Ovary (tissue), 7 donors: ENCODE measurements at regions not wholly inside any gene's neighbourhood (a gene's known extent, or its start where the extent isn't known, plus 50 kb on each side); places are given as distances from the start of the nearest gene placed in this dataset.

Experiments used
- DNase-seq, 5 donors: peaks; one replicate each; pipeline ENCODE4 v3.0.0-alpha.2; 2019 to 2020
- H3K27ac ChIP-seq, 2 donors: fragments of 200-600 bp; one replicate each; pipeline versions ENCODE4 v1.5.1 to v1.8.0; 2019 to 2022
- H3K27me3 ChIP-seq: fragments of 200-600 bp; one replicate; pipeline ENCODE4 v1.8.0; 2022
- H3K36me3 ChIP-seq: fragments of 200-600 bp; sonication (generic); one replicate; pipeline ENCODE4 v1.5.1; 2019
- H3K4me1 ChIP-seq: one replicate; pipeline ENCODE4 v1.8.1; 2013; ENCODE audit warnings: mild to moderate bottlenecking, moderate library complexity; ENCODE audit not compliant: insufficient read depth
- H3K4me3 ChIP-seq: fragments of 200-600 bp; sonication (generic); one replicate; pipeline ENCODE4 v1.5.1; 2017
- H3K9me3 ChIP-seq, 2 donors: fragments of 200-600 bp in 1 of 2; sonication (generic) in 1 of 2; one replicate each; pipeline versions ENCODE4 v1.5.1 to v1.8.1; 2013 to 2019; ENCODE audit warnings: mild to moderate bottlenecking in 1 of 2, moderate library complexity in 1 of 2
- CTCF ChIP-seq, 3 donors: fragments of 450-650 bp in 2 of 3; fragments of 200-600 bp in 1 of 3; IDR thresholded peaks; one replicate each; pipeline versions ENCODE4 v1.5.1 to v1.8.0; 2016 to 2022; ENCODE audit warnings: antibody characterized with exemption in 3 of 3, mild to moderate bottlenecking in 1 of 3
- EP300 ChIP-seq: sonication (generic); formaldehyde crosslinking; IDR thresholded peaks from one replicate; pipeline ENCODE4 v1.6.1; 2017; ENCODE audit warnings: antibody characterized with exemption
- POLR2A ChIP-seq: fragments of 450-650 bp; IDR thresholded peaks from one replicate; pipeline ENCODE4 v1.6.1; 2017; ENCODE audit warnings: antibody characterized with exemption, mild to moderate bottlenecking, moderate library complexity
- WGBS, 3 donors: extraction: QIAGEN DNeasy Blood & Tissue Kit in 1 of 3; methylation state at CpG; one replicate each; pipeline versions ENCODE4 v1.1.5 to v1.1.7; 2013 to 2017; 5-methylcytosine and 5-hydroxymethylcytosine counted together
- intact Hi-C, 4 donors: fragments of 100-400 bp; cut with DNase I; formaldehyde crosslinking; loops; one replicate each; pipeline versions ENCODE4 v1.11.0 to v1.15.1; 2022 to 2023
- donor health status: DM: no; HTN: no; CAD: no; lungs with moderate emphysema.
- donor health status: DM: no; HTN: no; CAD: no.
- donor health status: Bipolar disorder and iron deficiency.
- donor health status: DM: no; HTN: no; CAD: no.
- donor health status: DM: yes; HTN: yes; CAD: no.

GRCh38 chr9:15101095-15101494 is 190.9 kb upstream of the FREM1 start:
- no peaks in the 10 kb centered on the region for H3K4me1 ChIP-seq
- no peaks in the 10 kb centered on the region for H3K9me3 ChIP-seq
- no peak overlapping the region for H3K4me3 ChIP-seq
- DNase-seq: no peak
- no peak for TF ChIP-seq EP300
- TF ChIP-seq CTCF (IDR thresholded peaks at IDR 0.05): no peak
- no peak for TF ChIP-seq POLR2A
- no peaks in the 10 kb centered on the region for H3K36me3 ChIP-seq
- 88 to 90% (median 89%) methylated on average over 7 of the region's 7 CpGs for WGBS, 3 donors
- no peaks in the 10 kb centered on the region for H3K27me3 ChIP-seq
- intact Hi-C loops: no loop called here
- H3K27ac ChIP-seq: no peak overlapping the region

- DNase-seq: no peak
- Histone ChIP-seq H3K4me3 (no peak overlapping the region), H3K4me1 (no peaks in the 10 kb centered on the region), H3K36me3 (no peaks in the 10 kb centered on the region), H3K27ac (no peak overlapping the region), H3K27me3 (no peaks in the 10 kb centered on the region), H3K9me3 (no peaks in the 10 kb centered on the region)
- TF ChIP-seq CTCF (IDR thresholded peaks at IDR 0.05) (no peak), POLR2A (no peak), EP300 (no peak)
- WGBS, 3 donors: 48 to 51% (median 48%) methylated on average over 2 of the region's 2 CpGs
- intact Hi-C loops: no loop called here
Observed at GRCh38 chr9:15100571-15100970, 190.3 kb upstream of the FREM1 start.

GRCh38 chr9:15096972-15097371 is 186.7 kb upstream of the FREM1 start:
- TF ChIP-seq EP300 (no peak), POLR2A (no peak), CTCF (IDR thresholded peaks at IDR 0.05) (no peak)
- intact Hi-C loops: no loop called here
- Histone ChIP-seq H3K9me3 (no peaks in the 10 kb centered on the region), H3K27me3 (no peaks in the 10 kb centered on the region), H3K36me3 (no peaks in the 10 kb centered on the region), H3K27ac (no peak overlapping the region), H3K4me1 (no peaks in the 10 kb centered on the region), H3K4me3 (no peak overlapping the region)
- WGBS, 3 donors: 77 to 95% (median 85%) methylated on average over 2 of the region's 2 CpGs
- no peak for DNase-seq

GRCh38 chr9:15086778-15087324 is 176.6 kb upstream of the FREM1 start:
- DNase-seq: no peak
- no peaks in the 10 kb centered on the region for H3K27me3 ChIP-seq
- H3K9me3 ChIP-seq: no peaks in the 10 kb centered on the region
- no peaks in the 10 kb centered on the region for H3K4me1 ChIP-seq
- no peak for TF ChIP-seq CTCF (IDR thresholded peaks at IDR 0.05)
- TF ChIP-seq POLR2A: no peak
- no peak for TF ChIP-seq EP300
- H3K36me3 ChIP-seq: no peaks in the 10 kb centered on the region
- H3K4me3 ChIP-seq: no peak overlapping the region
- 38 to 41% (median 40%) methylated on average over 3 of the region's 3 CpGs for WGBS, 3 donors
- intact Hi-C loops: no loop called here
- no peak overlapping the region for H3K27ac ChIP-seq
